GM12878 (cell line): ENCODE measurements at regions not wholly inside any gene's neighbourhood (a gene's known extent, or its start where the extent isn't known, plus 50 kb on each side); places are given as distances from the start of the nearest gene placed in this dataset.

Experiments
- CTCF ChIP-seq, 3 experiments: IDR thresholded peaks in 2 of 3; conservative IDR thresholded peaks in 1 of 3; 2 replicates each; pipeline ENCODE4 v1.5.1; 2011; ENCODE audit warnings: low read depth in 3 of 3, low read length in 3 of 3, mild to moderate bottlenecking in 3 of 3, control low read depth in 2 of 3, moderate library complexity in 2 of 3, inconsistent platforms in 1 of 3, mixed read lengths in 1 of 3; ENCODE audit not compliant: control insufficient read depth in 2 of 3, insufficient read depth in 1 of 3; ENCODE audit errors: extremely low read depth in 1 of 3
- EGR1 ChIP-seq, 2 experiments: IDR thresholded peaks; 1 replicate in 1 of 2; 2 replicates in 1 of 2; pipeline ENCODE4 v1.6.1; 2011 to 2012; ENCODE audit warnings: low read depth in 2 of 2, low read length in 2 of 2, borderline replicate concordance in 1 of 2, mild to moderate bottlenecking in 1 of 2, moderate library complexity in 1 of 2
- FOS ChIP-seq: IDR thresholded peaks from 3 replicates; pipeline ENCODE4 v1.6.1; 2011; ENCODE audit warnings: borderline replicate concordance; ENCODE audit not compliant: insufficient read length; ENCODE audit errors: extremely low read depth
- HDAC2 ChIP-seq: fragments of 200-600 bp; sonication (generic); IDR thresholded peaks from 2 replicates; pipeline ENCODE4 v1.6.1; 2017
- JUND ChIP-seq: IDR thresholded peaks from 2 replicates; pipeline ENCODE4 v1.6.1; 2012; ENCODE audit warnings: low read depth, mild to moderate bottlenecking, low read length, improper control_type of control experiment, moderate library complexity
- KDM1A ChIP-seq: fragments of 200-600 bp; sonication (generic); IDR thresholded peaks from 2 replicates; pipeline ENCODE4 v1.6.1; 2016; ENCODE audit warnings: borderline replicate concordance
- MAX ChIP-seq: IDR thresholded peaks from 2 replicates; pipeline ENCODE4 v1.6.1; 2012; ENCODE audit warnings: low read depth, low read length, improper control_type of control experiment
- NR2F1 ChIP-seq: fragments of 450-650 bp; conservative IDR thresholded peaks from 2 replicates; pipeline ENCODE4 v1.6.1; 2017; ENCODE audit warnings: mild to moderate bottlenecking
- POLR2A ChIP-seq: IDR thresholded peaks from 2 replicates; pipeline ENCODE4 v1.6.1; 2011; ENCODE audit warnings: low read depth, mild to moderate bottlenecking, low read length
- POLR2AphosphoS5 ChIP-seq: IDR thresholded peaks from 2 replicates; pipeline ENCODE4 v1.6.1; 2011; ENCODE audit warnings: mild to moderate bottlenecking, low read length, inconsistent platforms
- TAF1 ChIP-seq: IDR thresholded peaks from 2 replicates; pipeline ENCODE4 v1.6.1; 2011; ENCODE audit warnings: mild to moderate bottlenecking, low read depth, low read length, borderline replicate concordance
- USF1 ChIP-seq: IDR thresholded peaks from 2 replicates; pipeline ENCODE4 v1.6.1; 2011; ENCODE audit warnings: borderline replicate concordance, low read depth, mild to moderate bottlenecking, moderate library complexity, mixed read lengths, low read length; ENCODE audit not compliant: insufficient read depth; ENCODE audit errors: extremely low read length
- TF ChIP-seq, protein P1 (sequence below): fragments of 450-650 bp; IDR thresholded peaks from 2 replicates; pipeline ENCODE4 v1.6.1; 2018; ENCODE audit warnings: borderline replicate concordance, mild to moderate bottlenecking; ENCODE audit not compliant: partially characterized antibody

GRCh38 chr14:38001501-38001900 lies 206.2 kb upstream of the SSTR1 start:
- TF ChIP-seq POLR2A (no peak), FOS (no peak), POLR2AphosphoS5 (no peak), KDM1A (no peak), CTCF (IDR thresholded peaks at IDR 0.05 in 2 of 3, conservative IDR thresholded peaks at IDR 0.05 in 1 of 3; ENCODE audit: control insufficient read depth in 2 of 3, extremely low read depth in 1 of 3, insufficient read depth in 1 of 3, low read depth in 3 of 3, low read length in 3 of 3) (no peak), TAF1 (no peak), EGR1 (IDR thresholded peaks at IDR 0.05; ENCODE audit: borderline replicate concordance in 1 of 2, low read depth in 2 of 2, low read length in 2 of 2) (no peak), NR2F1 (no peak), MAX (no peak), HDAC2 (no peak), USF1 (no peak), JUND (no peak)
- TF ChIP-seq, protein P1, sequence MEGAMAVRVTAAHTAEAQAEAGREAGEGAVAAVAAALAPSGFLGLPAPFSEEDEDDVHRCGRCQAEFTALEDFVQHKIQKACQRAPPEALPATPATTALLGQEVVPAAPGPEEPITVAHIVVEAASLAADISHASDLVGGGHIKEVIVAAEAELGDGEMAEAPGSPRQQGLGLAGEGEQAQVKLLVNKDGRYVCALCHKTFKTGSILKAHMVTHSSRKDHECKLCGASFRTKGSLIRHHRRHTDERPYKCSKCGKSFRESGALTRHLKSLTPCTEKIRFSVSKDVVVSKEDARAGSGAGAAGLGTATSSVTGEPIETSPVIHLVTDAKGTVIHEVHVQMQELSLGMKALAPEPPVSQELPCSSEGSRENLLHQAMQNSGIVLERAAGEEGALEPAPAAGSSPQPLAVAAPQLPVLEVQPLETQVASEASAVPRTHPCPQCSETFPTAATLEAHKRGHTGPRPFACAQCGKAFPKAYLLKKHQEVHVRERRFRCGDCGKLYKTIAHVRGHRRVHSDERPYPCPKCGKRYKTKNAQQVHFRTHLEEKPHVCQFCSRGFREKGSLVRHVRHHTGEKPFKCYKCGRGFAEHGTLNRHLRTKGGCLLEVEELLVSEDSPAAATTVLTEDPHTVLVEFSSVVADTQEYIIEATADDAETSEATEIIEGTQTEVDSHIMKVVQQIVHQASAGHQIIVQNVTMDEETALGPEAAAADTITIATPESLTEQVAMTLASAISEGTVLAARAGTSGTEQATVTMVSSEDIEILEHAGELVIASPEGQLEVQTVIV, result no peak
